GM12874 (cell line): ENCODE measurements at regions not wholly inside any gene's neighbourhood (a gene's known extent, or its start where the extent isn't known, plus 50 kb on each side); places are given as distances from the start of the nearest gene placed in this dataset.

Experiments
- CTCF ChIP-seq: IDR thresholded peaks from 2 replicates; pipeline ENCODE4 v1.5.1; 2011; ENCODE audit warnings: low read depth, mild to moderate bottlenecking, control low read depth, low read length, moderate library complexity; ENCODE audit not compliant: insufficient read depth

- TF ChIP-seq CTCF = no peak
These were observed 130.8 kb upstream of the RIPOR2 start for GRCh38 chr6:25066593-25066992.

- no peak for TF ChIP-seq CTCF
These were observed 133.1 kb upstream of the RIPOR2 start for GRCh38 chr6:25068866-25069265.

- TF ChIP-seq CTCF = peak; percentile 81
These were observed 135.0 kb upstream of the RIPOR2 start for GRCh38 chr6:25070547-25071366.

GRCh38 chr6:25078141-25078540, 142.4 kb upstream of the RIPOR2 start:
- TF ChIP-seq CTCF = no peak

GRCh38 chr6:25083784-25084507, 148.2 kb upstream of the RIPOR2 start:
- no peak for TF ChIP-seq CTCF

GRCh38 chr6:25084508-25084833, 148.7 kb upstream of the RIPOR2 start:
- no peak for TF ChIP-seq CTCF

- TF ChIP-seq CTCF = no peak
These were observed 150.0 kb upstream of the RIPOR2 start for GRCh38 chr6:25085756-25086155.
